H9 (cell line): ENCODE measurements at regions not wholly inside any gene's neighbourhood (a gene's known extent, or its start where the extent isn't known, plus 50 kb on each side); places are given as distances from the start of the nearest gene placed in this dataset.

Experiments
- DNase-seq: peaks from one replicate; pipeline ENCODE4 v3.0.0-alpha.2; 2017
- H2AFZ ChIP-seq: one replicate; pipeline ENCODE4 v1.6.1; 2013; ENCODE audit warnings: mild to moderate bottlenecking, low read length, control low read depth, moderate library complexity
- H2AK5ac ChIP-seq: 2 replicates; pipeline ENCODE4 v1.6.1; 2013; ENCODE audit warnings: low read length, control low read depth, mixed read lengths; ENCODE audit not compliant: insufficient read length
- H2BK120ac ChIP-seq: one replicate; pipeline ENCODE4 v1.6.1; 2013; ENCODE audit warnings: low read depth, mild to moderate bottlenecking, low read length, control low read depth, inconsistent platforms; ENCODE audit not compliant: poor library complexity, severe bottlenecking
- H2BK12ac ChIP-seq: 2 replicates; pipeline ENCODE4 v1.6.1; 2013; ENCODE audit warnings: low read length, control low read depth, mixed read lengths, low read depth; ENCODE audit not compliant: insufficient read length
- H2BK15ac ChIP-seq: 2 replicates; pipeline ENCODE4 v1.6.1; 2013; ENCODE audit warnings: low read depth, low read length, control low read depth
- H2BK20ac ChIP-seq: one replicate; pipeline ENCODE4 v1.6.1; 2013; ENCODE audit warnings: low read depth, mild to moderate bottlenecking, low read length, control low read depth, inconsistent platforms; ENCODE audit not compliant: poor library complexity, severe bottlenecking
- H2BK5ac ChIP-seq: 2 replicates; pipeline ENCODE4 v1.6.1; 2013; ENCODE audit warnings: low read length, control low read depth, mixed read lengths; ENCODE audit not compliant: insufficient read length
- H3K14ac ChIP-seq: 2 replicates; pipeline ENCODE4 v1.6.1; 2013; ENCODE audit warnings: low read length, control low read depth; ENCODE audit not compliant: insufficient read depth
- H3K18ac ChIP-seq: 2 replicates; pipeline ENCODE4 v1.6.1; 2013; ENCODE audit warnings: low read depth, mild to moderate bottlenecking, mixed read lengths, low read length, control low read depth; ENCODE audit not compliant: insufficient read length
- H3K23ac ChIP-seq: 2 replicates; pipeline ENCODE4 v1.6.1; 2013; ENCODE audit warnings: low read length, control low read depth, mixed read lengths, low read depth; ENCODE audit not compliant: insufficient read length
- H3K23me2 ChIP-seq: 2 replicates; pipeline ENCODE4 v1.6.1; 2013; ENCODE audit warnings: low read depth, mild to moderate bottlenecking, mixed read lengths, low read length, control low read depth; ENCODE audit not compliant: insufficient read length, poor library complexity, severe bottlenecking
- H3K27ac ChIP-seq: 2 replicates; pipeline ENCODE4 v1.5.1; 2013; ENCODE audit warnings: low read length, control low read depth, mixed read lengths, low read depth; ENCODE audit not compliant: insufficient read length
- H3K27me3 ChIP-seq: 2 replicates; pipeline ENCODE4 v1.6.1; 2013; ENCODE audit warnings: low read length, control low read depth, inconsistent platforms; ENCODE audit not compliant: insufficient read depth
- H3K4ac ChIP-seq: 2 replicates; pipeline ENCODE4 v1.6.1; 2013; ENCODE audit warnings: low read depth, mild to moderate bottlenecking, control low read depth, inconsistent platforms, low read length, moderate library complexity
- H3K4me1 ChIP-seq: 2 replicates; pipeline ENCODE4 v1.6.1; 2013; ENCODE audit warnings: low read length, control low read depth, inconsistent platforms; ENCODE audit not compliant: insufficient read depth
- H3K4me2 ChIP-seq: 2 replicates; pipeline ENCODE4 v1.6.1; 2013; ENCODE audit warnings: low read length, control low read depth, mixed read lengths; ENCODE audit not compliant: insufficient read length, insufficient read depth
- H3K56ac ChIP-seq: 2 replicates; pipeline ENCODE4 v1.6.1; 2013; ENCODE audit warnings: low read depth, mild to moderate bottlenecking, mixed read lengths, low read length, control low read depth; ENCODE audit not compliant: insufficient read length
- H3K79me1 ChIP-seq: 2 replicates; pipeline ENCODE4 v1.6.1; 2013; ENCODE audit warnings: low read depth, mild to moderate bottlenecking, moderate library complexity, low read length, control low read depth, inconsistent platforms; ENCODE audit not compliant: insufficient read depth, poor library complexity, severe bottlenecking
- H3K79me2 ChIP-seq: 2 replicates; pipeline ENCODE4 v1.6.1; 2013; ENCODE audit warnings: low read length, control low read depth, inconsistent platforms; ENCODE audit not compliant: insufficient read depth
- H3K9ac ChIP-seq: 2 replicates; pipeline ENCODE4 v1.6.1; 2013; ENCODE audit warnings: low read length, control low read depth, mixed read lengths; ENCODE audit not compliant: insufficient read length; ENCODE audit errors: extremely low read depth
- H3K9me3 ChIP-seq: one replicate; pipeline ENCODE4 v1.6.1; 2013; ENCODE audit warnings: low read depth, low read length, inconsistent platforms; ENCODE audit not compliant: control insufficient read depth
- H3T11ph ChIP-seq: one replicate; pipeline ENCODE4 v1.6.1; 2013; ENCODE audit warnings: mild to moderate bottlenecking, low read length, control low read depth, inconsistent platforms
- H4K20me1 ChIP-seq: one replicate; pipeline ENCODE4 v1.6.1; 2013; ENCODE audit not compliant: control insufficient read depth, insufficient read length, insufficient read depth
- H4K5ac ChIP-seq: 2 replicates; pipeline ENCODE4 v1.6.1; 2013; ENCODE audit warnings: low read depth, mild to moderate bottlenecking, mixed read lengths, low read length, control low read depth; ENCODE audit not compliant: insufficient read length
- H4K8ac ChIP-seq: replicated peaks from 2 replicates; pipeline ENCODE4 v1.6.1; 2013; ENCODE audit warnings: low read length, control low read depth, mixed read lengths, low read depth; ENCODE audit not compliant: insufficient read length
- H4K91ac ChIP-seq: 2 replicates; pipeline ENCODE4 v1.6.1; 2013; ENCODE audit warnings: low read depth, mild to moderate bottlenecking, moderate library complexity, mixed read lengths, low read length, control low read depth; ENCODE audit not compliant: insufficient read length
- H3K27ac Mint-ChIP-seq, 3 experiments: 2 replicates in 2 of 3; 3 replicates in 1 of 3; pipeline ENCODE4 v1.8.0; 2020 to 2021; ENCODE audit warnings: mixed read lengths in 3 of 3, mild to moderate bottlenecking in 1 of 3, moderate library complexity in 1 of 3
- H3K27me3 Mint-ChIP-seq: 2 replicates; pipeline ENCODE4 v1.8.0; 2021; ENCODE audit warnings: low read depth, mild to moderate bottlenecking, moderate library complexity, mixed read lengths
- H3K36me3 Mint-ChIP-seq, 3 experiments: 2 replicates in 2 of 3; 3 replicates in 1 of 3; pipeline ENCODE4 v1.8.0; 2020 to 2021; ENCODE audit warnings: low read depth in 3 of 3, mixed read lengths in 3 of 3; ENCODE audit not compliant: insufficient read depth in 1 of 3
- H3K4me1 Mint-ChIP-seq, 2 experiments: 2 replicates each; pipeline ENCODE4 v1.8.0; 2020; ENCODE audit warnings: mixed read lengths in 2 of 2
- H3K4me3 Mint-ChIP-seq, 2 experiments: 2 replicates in 1 of 2; 3 replicates in 1 of 2; pipeline ENCODE4 v1.8.0; 2020 to 2021; ENCODE audit warnings: mild to moderate bottlenecking in 2 of 2, mixed read lengths in 2 of 2, moderate library complexity in 1 of 2
- H3K9me3 Mint-ChIP-seq, 2 experiments: 2 replicates in 1 of 2; 3 replicates in 1 of 2; pipeline ENCODE4 v1.8.0; 2020; ENCODE audit warnings: mild to moderate bottlenecking in 2 of 2, mixed read lengths in 2 of 2, moderate library complexity in 1 of 2
- WGBS: extraction: QIAGEN DNeasy Blood & Tissue Kit; methylation state at CpG from one replicate; pipeline ENCODE4 v1.1.7; 2013; ENCODE audit warnings: missing lambda C conversion rate, low lambda C conversion rate, mixed read lengths; ENCODE audit not compliant: insufficient read length; ENCODE audit errors: extremely low coverage; 5-methylcytosine and 5-hydroxymethylcytosine counted together
- TF ChIP-seq, protein P1 (sequence below): fragments of 200-600 bp; sonication (generic); conservative IDR thresholded peaks from 3 replicates; pipeline ENCODE4 v1.8.0; 2021; ENCODE audit warnings: antibody characterized with exemption, mild to moderate bottlenecking

DNA sequence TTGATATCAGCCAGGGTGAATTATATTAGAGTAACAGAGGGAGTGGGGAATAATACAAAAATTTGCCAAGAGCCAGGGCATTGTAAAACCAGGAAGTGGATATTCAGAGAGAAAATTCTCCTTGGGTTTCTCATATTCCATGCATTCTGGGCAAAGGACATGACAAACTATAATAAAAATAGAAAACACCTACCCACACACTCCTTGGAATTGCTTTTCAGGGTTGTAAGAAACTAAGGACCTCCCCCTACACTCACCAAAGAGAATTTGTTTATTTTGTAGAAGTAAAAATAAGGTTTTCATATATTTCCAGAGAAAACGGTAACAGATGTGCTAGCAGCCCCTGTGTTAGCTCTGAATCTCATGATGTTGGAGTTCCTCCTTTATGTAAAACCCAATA is 649.6 kb downstream of the SLITRK1 start:
- Histone ChIP-seq H2BK5ac (no peak overlapping the region), H3K9ac (no peak overlapping the region), H2BK120ac (no peak overlapping the region), H4K5ac (no peak overlapping the region), H3K27me3 (no peaks in the 10 kb centered on the region), H3K27ac (no peak overlapping the region), H3K23ac (no peak overlapping the region), H3K4ac (no peak overlapping the region), H4K20me1 (no peaks in the 10 kb centered on the region), H3K4me2 (no peak overlapping the region), H2BK12ac (no peak overlapping the region), H4K8ac (no peak overlapping the region), H3K18ac (no peak overlapping the region), H3K9me3 (no peaks in the 10 kb centered on the region), H3K23me2 (no peaks in the 10 kb centered on the region), H3K56ac (no peak overlapping the region), H2AFZ (no peak overlapping the region), H2AK5ac (no peak overlapping the region), H4K91ac (no peak overlapping the region), H3K79me2 (no peaks in the 10 kb centered on the region), H3K14ac (no peak overlapping the region), H2BK20ac (no peak overlapping the region), H3T11ph (no peak overlapping the region), H2BK15ac (no peak overlapping the region), H3K4me1 (no peaks in the 10 kb centered on the region), H3K79me1 (no peaks in the 10 kb centered on the region)
- H3K27ac Mint-ChIP-seq: no peak overlapping the region
- H3K9me3 Mint-ChIP-seq: no peaks in the 10 kb centered on the region
- no peaks in the 10 kb centered on the region for H3K27me3 Mint-ChIP-seq
- no peaks in the 10 kb centered on the region for H3K4me1 Mint-ChIP-seq
- H3K4me3 Mint-ChIP-seq: no peak overlapping the region
- no peak for DNase-seq
- TF ChIP-seq, protein P1, sequence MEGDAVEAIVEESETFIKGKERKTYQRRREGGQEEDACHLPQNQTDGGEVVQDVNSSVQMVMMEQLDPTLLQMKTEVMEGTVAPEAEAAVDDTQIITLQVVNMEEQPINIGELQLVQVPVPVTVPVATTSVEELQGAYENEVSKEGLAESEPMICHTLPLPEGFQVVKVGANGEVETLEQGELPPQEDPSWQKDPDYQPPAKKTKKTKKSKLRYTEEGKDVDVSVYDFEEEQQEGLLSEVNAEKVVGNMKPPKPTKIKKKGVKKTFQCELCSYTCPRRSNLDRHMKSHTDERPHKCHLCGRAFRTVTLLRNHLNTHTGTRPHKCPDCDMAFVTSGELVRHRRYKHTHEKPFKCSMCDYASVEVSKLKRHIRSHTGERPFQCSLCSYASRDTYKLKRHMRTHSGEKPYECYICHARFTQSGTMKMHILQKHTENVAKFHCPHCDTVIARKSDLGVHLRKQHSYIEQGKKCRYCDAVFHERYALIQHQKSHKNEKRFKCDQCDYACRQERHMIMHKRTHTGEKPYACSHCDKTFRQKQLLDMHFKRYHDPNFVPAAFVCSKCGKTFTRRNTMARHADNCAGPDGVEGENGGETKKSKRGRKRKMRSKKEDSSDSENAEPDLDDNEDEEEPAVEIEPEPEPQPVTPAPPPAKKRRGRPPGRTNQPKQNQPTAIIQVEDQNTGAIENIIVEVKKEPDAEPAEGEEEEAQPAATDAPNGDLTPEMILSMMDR: no peak
- WGBS: no CpG with 5 or more reads among the region's 1 CpG
- no peaks in the 10 kb centered on the region for H3K36me3 Mint-ChIP-seq
